SHP77 treated with DMSO at 0.1 percent for 48 hours (cell line): ENCODE measurements at regions not wholly inside any gene's neighbourhood (a gene's known extent, or its start where the extent isn't known, plus 50 kb on each side); places are given as distances from the start of the nearest gene placed in this dataset.

Experiments used
- DNase-seq: peaks from one replicate; lab custom pipeline; 2025; lab: John Stamatoyannopoulos, UW

- DNase-seq, result no peak
These were observed 132.5 kb upstream of the KIRREL3 start for GRCh38 chr11:127133061-127133460.

- no peak for DNase-seq
These were observed 129.8 kb upstream of the KIRREL3 start for GRCh38 chr11:127130321-127130720.

- no peak for DNase-seq
These were observed 126.4 kb upstream of the KIRREL3 start for GRCh38 chr11:127126986-127127385.

GRCh38 chr11:127119356-127119755 is 118.8 kb upstream of the KIRREL3 start:
- DNase-seq, result no peak

GRCh38 chr11:127118811-127119210 is 118.2 kb upstream of the KIRREL3 start:
- no peak for DNase-seq

- DNase-seq, result no peak
These were observed 116.7 kb upstream of the KIRREL3 start for GRCh38 chr11:127117231-127117739.

- no peak for DNase-seq
These were observed 115.3 kb upstream of the KIRREL3 start for GRCh38 chr11:127115844-127116243.

GRCh38 chr11:127114035-127114434 is 113.5 kb upstream of the KIRREL3 start:
- no peak for DNase-seq

GRCh38 chr11:127110542-127110941 is 110.0 kb upstream of the KIRREL3 start:
- no peak for DNase-seq

- DNase-seq, result no peak
These were observed 109.4 kb upstream of the KIRREL3 start for GRCh38 chr11:127109796-127110480.

- DNase-seq, result no peak
These were observed 108.3 kb upstream of the KIRREL3 start for GRCh38 chr11:127108838-127109237.

- no peak for DNase-seq
These were observed 106.4 kb upstream of the KIRREL3 start for GRCh38 chr11:127106938-127107337.

- DNase-seq, result peak; percentile 4
These were observed 105.3 kb upstream of the KIRREL3 start for GRCh38 chr11:127105593-127106541.

- DNase-seq, result no peak
These were observed 103.2 kb upstream of the KIRREL3 start for GRCh38 chr11:127103586-127104388.

- DNase-seq, result no peak
These were observed 98.1 kb upstream of the KIRREL3 start for GRCh38 chr11:127098684-127099083.

- DNase-seq, result no peak
These were observed 80.2 kb upstream of the KIRREL3 start for GRCh38 chr11:127080735-127081134.

- no peak for DNase-seq
These were observed 75.2 kb upstream of the KIRREL3 start for GRCh38 chr11:127075758-127076157.

GRCh38 chr11:127074151-127074761 is 73.7 kb upstream of the KIRREL3 start:
- DNase-seq, result peak; percentile 14

- no peak for DNase-seq
These were observed 73.1 kb upstream of the KIRREL3 start for GRCh38 chr11:127073621-127074020.

- no peak for DNase-seq
These were observed 71.0 kb upstream of the KIRREL3 start for GRCh38 chr11:127071606-127072005.

- DNase-seq, result no peak
These were observed 70.2 kb upstream of the KIRREL3 start for GRCh38 chr11:127070808-127071207.
